IPS DF 4.7 (cell line): ENCODE measurements at regions not wholly inside any gene's neighbourhood (a gene's known extent, or its start where the extent isn't known, plus 50 kb on each side); places are given as distances from the start of the nearest gene placed in this dataset.

Experiments used
- DNase-seq: peaks from one replicate; pipeline ENCODE4 v3.0.0-alpha.2; 2013; ENCODE audit warnings: low spot score; ENCODE audit errors: extremely low read depth

- DNase-seq, result no peak
Measured at GRCh38 chr2:70036290-70036689, 51.0 kb upstream of the PCBP1 start.

DNA sequence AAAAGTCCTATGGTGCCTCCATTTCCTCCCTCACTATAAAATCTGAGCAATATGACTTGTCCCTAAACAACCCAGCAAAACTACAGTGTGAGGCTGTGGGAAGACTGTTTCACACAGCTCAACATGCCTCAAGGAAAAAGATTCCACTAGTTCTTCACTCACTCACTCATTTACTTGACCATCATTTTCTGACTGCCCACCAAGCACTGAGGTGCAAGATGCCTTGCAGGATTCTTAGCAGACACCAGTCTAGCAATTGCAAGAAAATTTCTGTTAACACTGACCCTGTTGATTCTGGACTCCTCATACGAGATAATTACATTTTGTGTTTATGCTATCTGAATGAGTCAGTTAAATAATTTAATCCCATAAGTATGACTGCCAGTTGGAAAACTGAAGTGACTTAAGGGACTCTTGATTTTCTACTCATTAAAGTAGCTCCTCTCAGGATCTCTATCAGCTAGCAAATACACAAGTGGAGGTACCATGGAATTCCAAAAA lies 51.9 kb upstream of the PCBP1 start:
- no peak for DNase-seq

GRCh38 chr2:70030724-70031420 lies 56.4 kb upstream of the PCBP1 start:
- no peak for DNase-seq

DNA sequence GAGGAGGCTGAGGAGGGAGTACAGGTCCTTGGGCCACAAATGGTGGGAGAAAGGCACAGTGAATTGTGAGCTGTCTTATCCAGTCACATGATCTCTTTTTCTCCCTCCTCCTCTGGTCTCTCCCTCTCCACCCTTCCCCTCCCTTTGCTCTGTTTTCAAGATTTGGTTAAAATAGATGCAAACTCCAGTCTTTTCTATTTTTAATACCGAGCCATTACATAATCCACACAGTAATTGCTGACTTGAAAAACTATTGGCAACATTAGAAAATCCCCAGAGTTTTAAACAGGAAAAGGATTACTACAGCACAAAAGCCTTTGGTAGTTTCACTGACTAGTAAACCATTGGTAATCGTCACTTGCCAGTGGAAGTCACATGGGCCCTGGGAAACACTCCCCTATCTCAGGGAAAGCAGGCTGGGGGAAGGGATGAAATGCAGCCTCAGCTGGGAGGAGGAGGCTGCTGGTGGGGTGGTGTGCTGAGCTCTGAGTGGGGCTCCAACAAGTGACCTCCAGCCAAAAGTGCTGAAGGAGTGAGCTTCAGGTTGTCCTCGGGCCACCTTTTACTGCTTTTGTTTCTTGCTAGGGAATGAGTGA lies 57.4 kb upstream of the PCBP1 start:
- peak; percentile 60 for DNase-seq

GRCh38 chr2:70024284-70024683 lies 62.9 kb upstream of the ASPRV1 start:
- no peak for DNase-seq

DNA sequence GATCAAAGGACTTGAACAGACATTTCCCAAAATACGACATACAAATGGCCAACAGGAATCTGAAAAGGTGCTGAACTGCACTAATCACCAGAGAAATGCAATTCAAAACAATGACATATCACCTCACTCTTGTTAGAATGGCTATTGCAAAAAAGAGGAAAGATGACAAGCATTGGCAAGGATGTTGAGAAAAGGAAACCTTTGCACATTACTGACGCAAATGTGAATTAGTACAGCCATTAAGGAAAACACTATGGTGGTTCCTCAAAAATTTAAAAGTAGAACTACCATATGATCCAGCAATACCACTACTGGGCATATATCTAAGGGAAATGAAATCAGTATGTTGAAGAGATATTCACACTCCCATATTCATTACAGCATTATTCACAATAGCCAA lies 57.7 kb upstream of the ASPRV1 start:
- DNase-seq, result no peak

GRCh38 chr2:70017962-70018361 lies 56.5 kb upstream of the ASPRV1 start:
- no peak for DNase-seq

DNA sequence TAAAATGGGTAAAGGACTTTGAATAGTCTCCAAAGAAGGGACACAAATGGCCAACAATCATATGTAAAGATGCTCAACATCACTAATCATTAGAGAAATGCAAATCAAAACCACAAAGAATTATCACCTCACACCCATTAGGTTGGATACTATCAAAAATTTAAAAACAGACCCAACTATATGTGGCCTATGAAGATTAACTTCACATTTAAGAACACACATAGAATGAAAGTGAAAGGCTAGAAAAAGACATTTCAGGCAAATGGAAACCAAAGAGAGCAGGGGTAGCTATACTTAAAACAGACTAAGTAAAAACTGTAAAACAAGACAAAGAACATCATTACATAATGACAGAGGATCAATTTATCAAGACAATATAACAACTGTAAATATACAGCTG lies 53.5 kb upstream of the ASPRV1 start:
- no peak for DNase-seq

DNA sequence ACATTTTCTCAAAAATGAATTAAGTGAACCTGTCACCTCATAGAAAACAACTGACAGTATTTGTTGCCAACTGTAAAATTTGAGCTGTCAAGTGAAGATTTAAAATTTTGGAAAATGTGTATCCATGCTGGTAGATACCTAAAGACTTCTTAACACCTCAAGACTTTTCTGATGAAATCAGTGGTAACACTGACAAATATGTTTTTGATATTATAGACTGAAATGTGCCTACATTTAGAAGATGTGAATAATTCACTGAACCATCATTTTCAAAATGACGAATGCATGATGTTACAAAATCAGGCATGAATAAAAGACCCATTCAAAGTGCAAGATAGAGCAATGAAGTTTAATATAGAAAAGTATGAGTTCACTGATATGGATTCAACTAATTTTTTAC lies 51.5 kb upstream of the ASPRV1 start:
- no peak for DNase-seq

DNA sequence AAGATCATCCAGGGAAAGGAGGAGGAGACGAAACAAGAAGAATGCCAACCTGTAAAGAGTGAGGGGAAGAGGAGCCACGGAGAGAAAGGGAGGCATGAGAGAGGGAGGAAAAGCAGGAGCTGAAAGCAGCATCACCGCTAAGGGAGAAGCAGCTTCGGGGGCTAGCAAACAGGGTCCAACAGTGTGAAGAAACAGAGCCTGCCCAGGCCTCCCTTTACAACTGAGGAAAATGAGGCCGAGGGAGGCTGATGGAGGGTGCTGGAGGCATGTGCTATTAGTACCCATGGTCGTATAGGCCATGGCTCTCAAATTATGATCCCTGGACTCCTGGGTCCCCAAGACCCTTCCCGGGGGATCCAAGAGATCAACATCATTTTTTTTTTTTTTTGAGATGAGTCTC lies 50.4 kb upstream of the ASPRV1 start:
- DNase-seq, result no peak

- DNase-seq, result no peak
Measured at GRCh38 chr2:70011335-70011734, 49.9 kb upstream of the ASPRV1 start.
